Thymus (tissue), 11 donors: ENCODE measurements at regions not wholly inside any gene's neighbourhood (a gene's known extent, or its start where the extent isn't known, plus 50 kb on each side); places are given as distances from the start of the nearest gene placed in this dataset.

Experiments used
- DNase-seq, 9 donors: peaks; one replicate each; pipeline ENCODE4 v3.0.0-alpha.2; 2013; ENCODE audit warnings: low spot score in 9 of 9, low read depth in 6 of 9, missing footprints in 1 of 9
- H3K27ac ChIP-seq, 2 donors: one replicate each; pipeline ENCODE4 v1.5.1; 2013; ENCODE audit warnings: control low read depth in 1 of 2, low read depth in 1 of 2, low read length in 1 of 2, mild to moderate bottlenecking in 1 of 2, moderate library complexity in 1 of 2
- H3K27me3 ChIP-seq, 2 donors: one replicate each; pipeline ENCODE4 v1.5.1; 2013; ENCODE audit warnings: low read length in 1 of 2; ENCODE audit not compliant: control insufficient read depth in 2 of 2, insufficient read depth in 1 of 2
- H3K36me3 ChIP-seq, 2 donors: one replicate each; pipeline ENCODE4 v1.5.1; 2013; ENCODE audit warnings: low read length in 1 of 2, mild to moderate bottlenecking in 1 of 2, moderate library complexity in 1 of 2; ENCODE audit not compliant: control insufficient read depth in 2 of 2, insufficient read depth in 2 of 2
- H3K4me1 ChIP-seq, 2 donors: one replicate each; pipeline ENCODE4 v1.5.1; 2013; ENCODE audit warnings: low read length in 2 of 2; ENCODE audit not compliant: control insufficient read depth in 2 of 2, insufficient read depth in 2 of 2
- H3K4me3 ChIP-seq, 2 donors: one replicate each; pipeline ENCODE4 v1.5.1; 2013; ENCODE audit warnings: low read length in 2 of 2, control low read depth in 1 of 2, mild to moderate bottlenecking in 1 of 2
- H3K9me3 ChIP-seq, 2 donors: one replicate each; pipeline ENCODE4 v1.5.1; 2013; ENCODE audit warnings: low read length in 1 of 2, mild to moderate bottlenecking in 1 of 2; ENCODE audit not compliant: control insufficient read depth in 2 of 2, insufficient read depth in 1 of 2
- WGBS: extraction: QIAGEN DNeasy Blood & Tissue Kit; methylation state at CpG from one replicate; pipeline ENCODE4 v1.1.7; 2013; 5-methylcytosine and 5-hydroxymethylcytosine counted together
- donor health status: healthy.

DNA sequence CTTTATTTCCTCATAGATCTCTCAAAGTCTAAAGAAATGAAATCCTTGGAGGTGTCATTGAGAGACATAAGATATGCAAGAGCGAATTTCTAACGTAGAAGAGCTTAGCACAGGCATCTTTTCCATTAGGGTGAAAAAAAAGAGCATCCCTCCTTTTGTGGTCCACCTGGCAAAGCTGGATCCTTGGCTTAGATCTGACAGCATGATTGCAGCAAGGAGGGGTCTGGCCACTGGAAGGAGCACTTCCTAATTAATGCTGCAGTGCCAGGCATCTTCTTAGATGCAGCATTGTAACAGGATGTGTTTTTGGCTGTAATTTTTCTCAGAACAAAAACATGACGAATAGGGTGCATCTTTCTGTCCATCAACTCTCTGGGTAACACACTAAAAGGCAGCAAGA lies 60.1 kb upstream of the TFAP2D start:
- H3K9me3 ChIP-seq: no peaks in the 10 kb centered on the region
- 69% methylated on average over 3 of the region's 3 CpGs for WGBS
- no peak overlapping the region for H3K4me3 ChIP-seq
- no peak overlapping the region for H3K27ac ChIP-seq
- no peak for DNase-seq
- H3K4me1 ChIP-seq: no peaks in the 10 kb centered on the region
- no peaks in the 10 kb centered on the region for H3K27me3 ChIP-seq
- H3K36me3 ChIP-seq: no peaks in the 10 kb centered on the region

GRCh38 chr6:50654155-50654554 lies 59.2 kb upstream of the TFAP2D start:
- no peaks in the 10 kb centered on the region for H3K9me3 ChIP-seq
- H3K36me3 ChIP-seq: no peaks in the 10 kb centered on the region
- no peaks in the 10 kb centered on the region for H3K4me1 ChIP-seq
- no peak overlapping the region for H3K27ac ChIP-seq
- H3K27me3 ChIP-seq: no peaks in the 10 kb centered on the region
- H3K4me3 ChIP-seq: no peak overlapping the region
- no peak for DNase-seq
- 93% methylated on average over 2 of the region's 2 CpGs for WGBS

GRCh38 chr6:50655848-50656453 lies 57.4 kb upstream of the TFAP2D start:
- Histone ChIP-seq H3K4me1 (no peaks in the 10 kb centered on the region), H3K4me3 (no peak overlapping the region), H3K36me3 (no peaks in the 10 kb centered on the region), H3K27me3 (no peaks in the 10 kb centered on the region), H3K9me3 (no peaks in the 10 kb centered on the region), H3K27ac (no peak overlapping the region)
- WGBS: 52% methylated on average over 4 of the region's 4 CpGs
- no peak for DNase-seq

- DNase-seq: no peak
- Histone ChIP-seq H3K27me3 (no peaks in the 10 kb centered on the region), H3K9me3 (no peaks in the 10 kb centered on the region), H3K4me1 (no peaks in the 10 kb centered on the region), H3K27ac (no peak overlapping the region), H3K36me3 (no peaks in the 10 kb centered on the region), H3K4me3 (no peak overlapping the region)
- 92% methylated on average over 1 of the region's 1 CpG for WGBS
Observed at GRCh38 chr6:50657513-50657912, 55.8 kb upstream of the TFAP2D start.

GRCh38 chr6:50658561-50658960 lies 54.8 kb upstream of the TFAP2D start:
- 78% methylated on average over 2 of the region's 2 CpGs for WGBS
- no peaks in the 10 kb centered on the region for H3K27me3 ChIP-seq
- H3K27ac ChIP-seq: no peak overlapping the region
- no peaks in the 10 kb centered on the region for H3K4me1 ChIP-seq
- no peak for DNase-seq
- H3K4me3 ChIP-seq: no peak overlapping the region
- no peaks in the 10 kb centered on the region for H3K9me3 ChIP-seq
- H3K36me3 ChIP-seq: no peaks in the 10 kb centered on the region

GRCh38 chr6:50661636-50662035 lies 51.7 kb upstream of the TFAP2D start:
- no peaks in the 10 kb centered on the region for H3K27me3 ChIP-seq
- no peaks in the 10 kb centered on the region for H3K9me3 ChIP-seq
- H3K36me3 ChIP-seq: no peaks in the 10 kb centered on the region
- no peak overlapping the region for H3K27ac ChIP-seq
- no peaks in the 10 kb centered on the region for H3K4me1 ChIP-seq
- no peak overlapping the region for H3K4me3 ChIP-seq
- WGBS: 86% methylated on average over 1 of the region's 1 CpG
- no peak for DNase-seq
